KMS-11 (cell line): ENCODE measurements at regions not wholly inside any gene's neighbourhood (a gene's known extent, or its start where the extent isn't known, plus 50 kb on each side); places are given as distances from the start of the nearest gene placed in this dataset.

ENCODE experiments used
- H2AFZ ChIP-seq: fragments of 200-600 bp; sonication (generic); 2 replicates; pipeline ENCODE4 v1.6.1; 2016; ENCODE audit warnings: antibody characterized with exemption, mixed run types, low read depth
- H3K27ac ChIP-seq: fragments of 200-600 bp; sonication (generic); 2 replicates; pipeline ENCODE4 v1.6.1; 2016; ENCODE audit warnings: mild to moderate bottlenecking, mixed run types
- H3K27me3 ChIP-seq: fragments of 200-600 bp; sonication (generic); 2 replicates; pipeline ENCODE4 v1.6.1; 2017; ENCODE audit warnings: mild to moderate bottlenecking, low read depth, mixed run types, moderate library complexity; ENCODE audit not compliant: insufficient read depth
- H3K36me3 ChIP-seq: fragments of 200-600 bp; sonication (generic); 2 replicates; pipeline ENCODE4 v1.6.1; 2017; ENCODE audit warnings: mild to moderate bottlenecking, mixed run types; ENCODE audit not compliant: insufficient read depth
- H3K4me1 ChIP-seq: fragments of 200-600 bp; sonication (generic); 2 replicates; pipeline ENCODE4 v1.6.1; 2016; ENCODE audit warnings: mild to moderate bottlenecking, low read depth, mixed run types; ENCODE audit not compliant: poor library complexity, severe bottlenecking
- H3K4me2 ChIP-seq: fragments of 200-600 bp; sonication (generic); 2 replicates; pipeline ENCODE4 v1.7.0; 2016; ENCODE audit warnings: mild to moderate bottlenecking, mixed run types
- H3K4me3 ChIP-seq: fragments of 200-600 bp; sonication (generic); IDR thresholded peaks from 2 replicates; pipeline ENCODE4 v1.6.1; 2017; ENCODE audit warnings: low read depth, low read length, mixed read lengths; ENCODE audit not compliant: insufficient read depth
- H3K79me2 ChIP-seq: fragments of 200-600 bp; sonication (generic); 2 replicates; pipeline ENCODE4 v1.6.1; 2016; ENCODE audit warnings: low read depth, mixed run types; ENCODE audit not compliant: insufficient read depth
- H3K9ac ChIP-seq: fragments of 200-600 bp; sonication (generic); 2 replicates; pipeline ENCODE4 v1.6.1; 2016; ENCODE audit warnings: mild to moderate bottlenecking, mixed run types
- H4K20me1 ChIP-seq: fragments of 200-600 bp; sonication (generic); 2 replicates; pipeline ENCODE4 v1.6.1; 2016; ENCODE audit warnings: mild to moderate bottlenecking, mixed run types; ENCODE audit not compliant: insufficient read depth
- CTCF ChIP-seq: fragments of 200-600 bp; sonication (generic); conservative IDR thresholded peaks from 2 replicates; pipeline ENCODE4 v1.6.1; 2017; ENCODE audit warnings: low read depth, mild to moderate bottlenecking, antibody characterized with exemption, low read length, moderate library complexity, mixed read lengths

- no peak overlapping the region for H3K27ac ChIP-seq
- no peaks in the 10 kb centered on the region for H3K27me3 ChIP-seq
- H3K4me3 ChIP-seq: no peak overlapping the region
- no peaks in the 10 kb centered on the region for H3K36me3 ChIP-seq
- no peak for TF ChIP-seq CTCF
- no peak overlapping the region for H2AFZ ChIP-seq
- H4K20me1 ChIP-seq: no peaks in the 10 kb centered on the region
- H3K4me2 ChIP-seq: no peak overlapping the region
- H3K79me2 ChIP-seq: no peaks in the 10 kb centered on the region
- no peak overlapping the region for H3K9ac ChIP-seq
- no peaks in the 10 kb centered on the region for H3K4me1 ChIP-seq
Observed at GRCh38 chr2:3076848-3077642, 300.6 kb downstream of the EIPR1 start.

- no peak overlapping the region for H3K27ac ChIP-seq
- TF ChIP-seq CTCF: no peak
- no peak overlapping the region for H2AFZ ChIP-seq
Observed at GRCh38 chr2:3075991-3076340, 301.7 kb downstream of the EIPR1 start.

GRCh38 chr2:3075316-3075990 is 302.2 kb downstream of the EIPR1 start:
- Histone ChIP-seq H3K4me3 (no peak overlapping the region), H3K4me1 (no peaks in the 10 kb centered on the region), H3K27me3 (no peaks in the 10 kb centered on the region), H2AFZ (no peak overlapping the region), H3K79me2 (no peaks in the 10 kb centered on the region), H3K9ac (no peak overlapping the region), H3K36me3 (no peaks in the 10 kb centered on the region), H3K27ac (no peak overlapping the region), H3K4me2 (no peak overlapping the region), H4K20me1 (no peaks in the 10 kb centered on the region)
- TF ChIP-seq CTCF: no peak

More at GRCh38 chr2:3075991-3076340, 301.7 kb downstream of the EIPR1 start:
- H3K79me2 ChIP-seq: no peaks in the 10 kb centered on the region
- H3K9ac ChIP-seq: no peak overlapping the region
- H3K4me2 ChIP-seq: no peak overlapping the region
- H3K4me1 ChIP-seq: no peaks in the 10 kb centered on the region
- no peaks in the 10 kb centered on the region for H3K27me3 ChIP-seq
- no peaks in the 10 kb centered on the region for H4K20me1 ChIP-seq
- no peak overlapping the region for H3K4me3 ChIP-seq
- no peaks in the 10 kb centered on the region for H3K36me3 ChIP-seq

- H3K4me1 ChIP-seq: no peaks in the 10 kb centered on the region
- H2AFZ ChIP-seq: no peak overlapping the region
- H3K36me3 ChIP-seq: no peaks in the 10 kb centered on the region
- H3K79me2 ChIP-seq: no peaks in the 10 kb centered on the region
- no peak overlapping the region for H3K9ac ChIP-seq
- H3K4me2 ChIP-seq: no peak overlapping the region
- TF ChIP-seq CTCF: no peak
- no peaks in the 10 kb centered on the region for H3K27me3 ChIP-seq
- no peaks in the 10 kb centered on the region for H4K20me1 ChIP-seq
- no peak overlapping the region for H3K27ac ChIP-seq
- no peak overlapping the region for H3K4me3 ChIP-seq
Observed at GRCh38 chr2:3073704-3074103, 303.9 kb downstream of the EIPR1 start.
